ENCODE measurements at regions not wholly inside any gene's neighbourhood (a gene's known extent, or its start where the extent isn't known, plus 50 kb on each side); places are given as distances from the start of the nearest gene placed in this dataset.
"Not testable (repeated sequence)": the region's sequence is repeated elsewhere in the genome, so short reads cannot be mapped to it uniquely, and the experiment has no call there.

GRCh38 chr3:159881828-159882309 lies 106.8 kb upstream of the IL12A start:
- DNase-seq, result no peak

DNA sequence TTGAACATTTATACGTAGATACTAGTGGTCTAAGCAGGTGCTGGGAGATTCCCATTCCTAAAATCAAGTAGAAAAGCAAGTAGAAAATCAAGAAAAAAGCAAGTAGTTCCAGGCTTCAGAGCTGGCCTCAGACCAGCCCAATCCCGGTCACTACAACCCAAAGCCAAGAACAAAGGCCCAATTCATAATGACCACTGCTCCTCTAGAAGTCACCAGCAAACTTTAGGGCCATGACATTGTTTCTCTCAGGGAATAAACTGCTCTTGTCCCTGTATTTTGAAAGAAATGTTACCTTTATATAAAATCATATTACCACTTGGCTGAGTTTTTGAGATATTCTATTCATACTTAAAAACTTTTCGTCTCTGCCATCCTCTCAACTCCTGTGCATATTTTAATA lies 106.3 kb upstream of the IL12A start:
- no peak for DNase-seq

DNA sequence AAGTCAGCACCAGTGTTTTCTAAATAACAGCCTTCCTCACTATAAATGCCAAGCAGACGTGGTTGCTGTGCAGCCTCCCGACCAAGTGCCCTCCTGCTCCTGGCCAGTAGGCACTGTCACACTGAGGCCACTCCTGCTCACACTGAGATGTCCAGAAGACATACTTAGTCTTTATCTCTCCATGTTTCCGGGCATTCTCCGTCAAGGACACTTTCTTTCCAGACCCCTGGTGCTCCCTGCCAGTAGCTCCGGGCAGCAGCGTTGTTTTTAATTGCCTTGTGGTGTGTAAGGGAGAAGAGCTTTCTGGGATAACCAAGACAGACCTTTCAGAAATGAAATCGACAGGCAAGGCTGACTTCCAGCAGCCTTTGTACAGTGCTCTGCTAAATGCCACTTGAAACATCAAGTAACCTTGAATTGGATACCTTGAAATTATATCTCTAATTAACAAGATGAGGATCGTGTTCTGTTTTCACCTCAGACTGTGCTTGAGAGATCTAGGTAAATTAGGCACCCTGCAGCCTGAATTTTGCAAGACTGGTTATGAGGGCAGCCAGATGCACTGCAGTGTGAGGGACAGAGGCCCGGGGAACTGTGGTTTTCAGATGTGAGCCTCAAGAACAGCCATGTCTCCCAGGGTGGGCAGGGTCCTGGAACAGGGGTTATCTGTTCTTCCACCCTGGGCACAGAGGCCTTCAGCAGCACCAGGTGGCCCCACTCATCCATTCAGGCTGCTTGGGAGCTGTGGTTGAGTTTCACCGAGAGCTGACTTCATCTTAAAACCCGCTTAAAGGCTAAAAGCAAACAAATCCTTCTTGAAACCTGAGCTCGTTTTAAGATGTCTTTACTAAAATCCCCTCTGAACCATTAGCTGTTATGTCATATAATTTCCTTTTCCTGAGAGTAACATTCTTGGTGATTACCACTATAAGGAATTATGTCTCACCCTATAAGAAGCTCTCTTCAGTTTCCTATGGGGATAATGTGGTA lies 105.5 kb upstream of the IL12A start:
- DNase-seq, result no peak

DNA sequence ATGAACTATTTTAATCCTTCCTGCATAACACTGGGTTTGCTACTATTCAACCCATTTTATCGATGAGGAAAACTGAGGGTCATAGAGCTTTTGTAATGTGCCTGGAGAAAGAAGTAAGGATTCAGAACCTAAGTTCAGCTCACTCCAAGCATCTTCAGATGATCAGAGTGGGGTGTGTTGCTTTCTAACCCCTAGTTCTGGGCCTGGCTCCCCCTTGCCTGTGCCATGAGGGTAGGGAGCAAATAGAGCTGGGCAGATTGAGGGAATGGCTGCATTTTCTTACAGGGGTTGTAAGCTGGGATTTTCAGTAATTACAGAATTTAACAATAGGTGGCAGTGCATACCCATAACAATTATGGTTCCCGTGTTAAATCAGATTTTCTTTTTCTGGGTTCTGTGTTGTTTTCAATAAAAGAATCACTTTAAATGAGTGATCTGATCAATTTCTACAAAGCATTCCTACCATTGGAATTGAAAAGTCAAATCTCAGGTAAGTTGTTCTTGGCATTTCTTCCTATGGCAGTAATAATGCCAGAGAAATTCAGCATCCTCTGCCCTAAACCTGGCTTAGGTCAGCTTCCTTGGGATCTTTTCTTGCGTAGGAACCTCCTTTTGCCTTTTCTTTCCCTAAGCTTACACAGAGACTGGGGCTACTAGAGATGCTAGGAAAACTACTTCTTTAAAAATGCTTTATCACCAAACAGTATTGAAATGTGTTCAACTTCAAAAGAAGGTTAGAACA lies 103.8 kb upstream of the IL12A start:
- DNase-seq, result no peak

- DNase-seq, result no peak
Measured at GRCh38 chr3:159886050-159886449, 102.6 kb upstream of the IL12A start.

- not testable (repeated sequence) for DNase-seq
Measured at GRCh38 chr3:159886530-159886929, 102.1 kb upstream of the IL12A start.

- no peak for DNase-seq
Measured at GRCh38 chr3:159887168-159887567, 101.5 kb upstream of the IL12A start.

GRCh38 chr3:159887911-159888310 lies 100.7 kb upstream of the IL12A start:
- DNase-seq, result no peak

DNA sequence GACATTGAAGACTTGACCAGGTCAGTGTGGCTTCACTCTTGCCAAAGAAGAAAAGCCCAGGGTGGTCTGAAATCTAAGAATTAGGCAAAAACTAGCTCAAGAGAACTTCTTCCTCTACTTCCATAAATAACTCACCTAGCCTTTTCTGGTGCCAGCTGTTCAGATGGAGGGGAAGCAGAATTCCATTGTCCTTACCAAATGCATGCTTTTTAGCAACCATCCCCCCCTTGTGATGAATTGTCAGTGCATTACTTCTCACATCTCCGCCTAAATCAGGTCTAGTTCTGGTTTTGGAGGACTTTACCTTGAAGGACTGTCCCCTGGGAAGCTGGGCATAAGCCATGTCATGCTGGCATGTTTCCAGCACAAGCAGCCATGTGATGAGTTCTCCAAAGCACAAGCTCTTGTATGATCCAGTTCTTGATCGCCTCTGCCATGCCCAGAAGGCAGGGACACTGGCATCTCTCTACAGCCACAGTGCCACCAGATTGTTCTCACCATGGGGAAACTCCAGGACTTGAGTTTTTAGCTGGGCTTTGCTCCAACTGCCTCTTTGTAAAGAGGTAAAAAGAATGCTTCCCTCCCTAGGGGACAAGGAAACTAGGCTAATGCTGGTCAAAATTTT lies 96.4 kb upstream of the IL12A start:
- peak; percentile 25 for DNase-seq

- no peak for DNase-seq
Measured at GRCh38 chr3:159892801-159893200, 95.8 kb upstream of the IL12A start.

DNA sequence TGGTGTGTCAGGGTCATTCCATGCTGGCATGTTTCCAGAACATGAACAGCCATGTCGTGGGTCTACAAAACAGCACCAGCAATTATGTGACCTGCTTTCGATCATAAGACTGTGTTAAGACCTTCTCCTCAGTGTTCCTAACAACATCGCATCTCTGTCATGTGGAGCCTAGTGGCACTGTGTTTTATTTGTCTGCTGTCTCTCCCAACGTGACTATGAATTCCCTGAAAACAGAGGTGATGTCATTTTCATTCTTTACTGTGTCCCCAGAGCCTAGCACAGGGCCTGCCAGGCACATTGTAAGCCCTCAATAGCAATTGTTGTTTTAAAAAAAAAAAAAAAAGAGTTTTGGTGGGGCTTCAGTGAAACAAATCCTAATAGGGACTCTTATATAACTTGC lies 94.2 kb upstream of the IL12A start:
- DNase-seq, result peak; percentile 9

- DNase-seq, result no peak
Measured at GRCh38 chr3:159895430-159895829, 93.2 kb upstream of the IL12A start.

GRCh38 chr3:159896543-159896942 lies 92.1 kb upstream of the IL12A start:
- DNase-seq, result no peak

DNA sequence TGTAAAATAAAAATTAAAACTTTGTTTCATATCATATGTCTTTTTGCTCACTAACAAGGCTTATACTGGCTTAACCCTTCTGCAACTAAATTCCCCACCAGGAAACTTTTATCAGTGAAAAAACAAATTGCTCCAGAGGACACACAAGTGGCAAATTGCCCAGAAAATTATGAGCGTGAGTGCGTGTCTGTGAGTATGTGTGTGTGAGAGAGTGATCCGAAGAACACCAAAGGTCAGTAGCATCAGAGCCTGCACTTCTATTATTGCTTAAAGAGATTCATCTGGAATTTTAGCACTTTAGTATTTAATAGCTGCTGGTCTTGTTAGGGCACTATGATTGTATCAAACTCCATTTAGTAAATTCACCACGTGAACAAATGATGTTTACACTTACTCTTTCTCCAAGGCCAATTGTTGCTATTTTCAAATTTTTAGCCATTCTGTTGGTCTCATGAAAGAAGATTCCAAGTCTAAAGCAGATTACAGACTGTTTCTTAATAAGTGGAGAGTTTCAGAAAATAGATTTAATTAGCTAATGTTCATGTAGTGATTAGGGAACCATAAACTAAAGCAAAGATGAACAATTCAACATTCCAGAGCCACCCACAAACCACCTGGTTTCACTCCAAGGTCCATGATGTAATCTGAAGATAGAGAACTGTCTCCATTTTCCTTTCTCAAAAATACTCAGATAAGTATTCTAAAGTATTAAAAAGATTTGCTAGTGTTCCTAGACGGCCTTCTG lies 91.1 kb upstream of the IL12A start:
- DNase-seq, result no peak

- no peak for DNase-seq
Measured at GRCh38 chr3:159898147-159898546, 90.5 kb upstream of the IL12A start.

GRCh38 chr3:159899166-159899565 lies 89.5 kb upstream of the IL12A start:
- no peak for DNase-seq

DNA sequence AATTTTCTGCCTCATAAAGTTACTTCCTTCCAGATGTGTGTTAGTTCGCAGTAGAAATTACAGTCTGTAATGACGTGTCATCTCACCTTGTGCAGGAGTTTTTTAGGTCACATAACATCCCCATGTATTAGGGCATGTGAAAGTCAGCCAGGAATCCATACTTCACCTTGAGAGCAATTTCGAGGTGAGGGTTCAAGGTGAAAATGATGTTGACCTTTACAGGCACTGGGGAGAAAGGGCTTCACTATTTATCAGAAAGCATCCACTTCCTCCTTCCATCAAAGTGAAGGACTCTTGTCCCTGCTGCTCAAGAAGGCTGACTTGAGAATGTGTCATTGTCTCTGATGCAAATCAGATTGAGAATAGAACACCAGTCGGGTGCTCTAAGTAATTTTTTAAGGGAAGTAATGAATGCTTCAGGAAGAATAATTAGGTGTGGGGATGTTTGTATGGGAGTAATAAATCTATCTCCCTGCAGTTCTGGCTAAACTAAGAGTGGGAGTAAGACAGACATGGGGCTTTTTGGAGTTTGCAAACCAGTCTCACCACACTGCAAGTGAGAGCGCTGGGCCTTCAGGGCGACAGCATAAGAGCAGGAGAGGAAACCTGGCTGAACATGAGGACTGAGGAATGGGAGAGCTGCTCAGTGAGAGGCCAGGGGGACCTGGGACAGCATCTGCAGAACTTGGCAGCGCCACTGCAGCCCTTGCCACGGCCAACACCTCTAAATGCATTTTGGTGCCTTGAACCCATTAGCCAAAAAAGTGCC lies 85.9 kb upstream of the IL12A start:
- no peak for DNase-seq

GRCh38 chr3:159904455-159904854 lies 84.2 kb upstream of the IL12A start:
- DNase-seq, result no peak

GRCh38 chr3:159904911-159905310 lies 83.7 kb upstream of the IL12A start:
- DNase-seq, result no peak

GRCh38 chr3:159907828-159908227 lies 80.8 kb upstream of the IL12A start:
- no peak for DNase-seq

- DNase-seq, result no peak
Measured at GRCh38 chr3:159910991-159911663, 77.5 kb upstream of the IL12A start.
